DMS153 treated with DMSO at 0.1 percent for 48 hours (cell line): ENCODE measurements at regions not wholly inside any gene's neighbourhood (a gene's known extent, or its start where the extent isn't known, plus 50 kb on each side); places are given as distances from the start of the nearest gene placed in this dataset.
"Not testable (repeated sequence)": the region's sequence is repeated elsewhere in the genome, so short reads cannot be mapped to it uniquely, and the experiment has no call there.

Experiments
- DNase-seq: peaks from one replicate; lab custom pipeline; 2025; ENCODE audit not compliant: unreplicated experiment; lab: John Stamatoyannopoulos, UW

DNA sequence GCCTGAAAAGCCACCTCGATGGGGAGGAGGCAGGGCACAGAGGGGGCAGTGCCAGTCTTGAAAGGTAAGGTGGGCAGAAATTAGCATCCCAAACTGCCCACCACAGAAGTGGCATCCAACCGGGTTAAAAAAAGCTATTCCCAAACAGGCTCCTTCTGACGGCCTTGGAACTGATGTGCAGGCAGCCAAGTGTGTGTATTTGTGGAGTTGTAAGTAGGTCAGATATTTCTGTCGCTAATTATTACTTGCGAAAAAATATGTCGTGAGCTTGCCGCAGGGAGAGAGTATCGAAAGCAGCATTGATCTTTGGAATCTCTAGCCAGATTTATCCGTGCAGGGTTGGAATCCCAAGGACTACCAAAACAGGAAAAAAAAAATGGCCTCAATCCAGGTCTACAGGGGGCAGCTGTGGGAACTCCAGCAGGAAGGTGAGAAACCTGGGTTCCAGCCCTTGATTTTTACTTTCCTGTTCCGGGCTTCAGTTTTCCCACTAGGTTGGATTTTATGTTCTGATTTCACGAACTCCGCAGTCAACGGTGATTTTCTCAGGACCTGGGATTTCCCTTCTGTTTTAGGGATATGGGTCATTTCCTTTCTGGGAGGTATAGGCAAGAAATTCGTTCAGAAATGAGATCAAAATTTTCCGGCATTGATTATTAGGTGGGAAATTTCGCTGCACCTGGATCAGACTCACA, 200.8 kb downstream of the RGS3 start:
- no peak for DNase-seq

DNA sequence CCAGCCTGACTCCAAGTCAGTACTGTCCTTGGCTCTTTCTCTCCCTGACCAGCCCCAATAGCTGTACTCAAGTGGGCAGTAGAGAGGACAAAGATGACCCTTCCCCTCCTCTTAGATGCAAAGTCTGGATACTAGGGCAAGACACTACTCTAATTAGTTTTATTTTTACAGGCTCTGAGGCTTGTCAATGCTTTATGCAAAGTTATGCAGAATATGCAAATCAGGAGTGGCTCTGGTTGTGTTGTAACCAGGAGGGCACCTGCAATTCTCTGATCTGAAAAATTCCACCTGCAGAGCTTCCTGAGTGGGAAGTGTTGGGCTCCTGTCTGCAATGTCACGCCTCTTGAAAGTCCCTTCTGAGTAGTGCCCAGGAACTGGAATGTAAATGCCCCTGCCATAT, 201.5 kb downstream of the RGS3 start:
- no peak for DNase-seq

DNA sequence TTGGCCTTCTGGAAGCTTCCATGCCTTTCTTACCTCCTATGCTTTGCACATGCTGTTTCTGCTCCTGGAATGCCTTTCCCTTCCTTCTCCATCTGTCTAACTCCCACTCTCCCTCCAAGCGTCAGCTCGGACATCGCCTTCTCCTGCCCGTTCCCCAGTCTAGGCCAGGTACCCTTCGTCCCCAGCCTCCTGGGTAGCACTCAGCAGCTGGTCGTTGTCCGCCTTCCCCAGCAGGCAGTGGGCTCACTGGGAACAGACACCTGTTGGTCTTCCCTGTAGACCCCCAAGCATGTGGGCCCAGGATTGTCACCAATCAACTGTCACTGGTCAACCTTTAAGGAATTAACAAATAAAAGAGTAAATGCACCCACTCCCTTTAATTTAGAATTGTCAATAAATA, 202.2 kb downstream of the RGS3 start:
- DNase-seq = no peak

DNA sequence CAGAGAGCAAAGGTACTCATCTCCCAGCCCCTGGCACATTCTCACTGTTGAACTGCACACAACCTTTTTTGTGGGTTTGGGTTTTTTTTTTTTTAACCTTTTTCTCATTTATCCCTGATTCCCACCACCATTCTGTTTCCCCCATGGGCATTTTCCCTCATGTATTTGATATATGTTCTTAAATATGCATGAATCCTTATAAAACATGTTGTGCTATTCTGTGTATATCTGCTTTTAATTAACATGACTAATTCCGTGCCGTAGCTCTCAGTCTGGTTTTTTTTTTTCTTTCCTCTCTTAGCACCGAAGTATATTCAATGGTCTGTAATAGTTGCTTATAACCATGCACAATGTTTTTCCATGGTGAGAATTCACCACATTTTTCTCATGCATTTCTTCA, 204.5 kb downstream of the RGS3 start:
- no peak for DNase-seq

GRCh38 chr9:113669522-113670115, 206.1 kb downstream of the RGS3 start:
- no peak for DNase-seq

GRCh38 chr9:113673726-113674125, 202.4 kb upstream of the ZNF618 start:
- no peak for DNase-seq

- no peak for DNase-seq
These were observed 201.7 kb upstream of the ZNF618 start for GRCh38 chr9:113674436-113674835.

DNA sequence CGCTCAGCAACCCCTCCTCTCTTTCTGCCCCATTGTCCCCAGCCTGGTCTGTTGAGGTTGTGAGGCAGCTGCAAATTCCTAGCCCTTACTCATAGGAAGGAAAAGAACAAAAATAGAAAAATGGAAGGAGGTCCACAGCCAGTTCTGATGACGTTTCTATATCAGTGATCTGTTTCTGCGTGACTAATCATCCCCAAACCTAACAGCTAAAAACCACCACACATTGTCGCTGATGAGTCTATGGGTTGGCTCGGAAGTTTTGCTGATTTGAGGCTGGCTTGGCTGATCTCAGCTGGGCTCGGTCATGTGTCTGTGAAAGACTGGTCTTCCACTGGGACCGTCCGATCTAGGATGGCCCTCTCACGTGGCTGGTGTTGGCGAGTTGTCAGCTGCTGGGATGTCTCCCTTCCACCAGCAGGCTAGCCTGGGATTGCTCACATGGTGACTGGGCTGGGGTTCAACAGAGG, 200.6 kb upstream of the ZNF618 start:
- DNase-seq = no peak

DNA sequence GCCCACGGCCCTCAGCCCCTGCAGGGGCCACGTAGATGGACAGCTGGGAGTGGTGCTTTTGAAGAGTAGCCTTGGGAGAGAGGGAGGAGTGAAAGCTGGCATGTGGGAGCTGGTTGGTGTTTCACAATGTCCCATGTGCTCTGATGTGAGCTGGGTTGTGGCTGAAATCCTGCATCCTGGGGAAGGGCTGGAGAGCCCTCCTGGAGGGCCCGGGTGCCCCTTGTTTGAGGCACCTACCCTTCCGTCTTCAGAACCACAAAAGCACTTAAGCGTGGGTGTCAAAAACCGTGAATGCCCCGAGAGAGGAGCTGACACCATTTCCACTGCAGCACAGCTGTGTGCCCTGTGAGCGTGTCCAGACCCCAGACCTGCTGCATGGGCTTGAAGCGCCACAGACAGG, 199.1 kb upstream of the ZNF618 start:
- no peak for DNase-seq

DNA sequence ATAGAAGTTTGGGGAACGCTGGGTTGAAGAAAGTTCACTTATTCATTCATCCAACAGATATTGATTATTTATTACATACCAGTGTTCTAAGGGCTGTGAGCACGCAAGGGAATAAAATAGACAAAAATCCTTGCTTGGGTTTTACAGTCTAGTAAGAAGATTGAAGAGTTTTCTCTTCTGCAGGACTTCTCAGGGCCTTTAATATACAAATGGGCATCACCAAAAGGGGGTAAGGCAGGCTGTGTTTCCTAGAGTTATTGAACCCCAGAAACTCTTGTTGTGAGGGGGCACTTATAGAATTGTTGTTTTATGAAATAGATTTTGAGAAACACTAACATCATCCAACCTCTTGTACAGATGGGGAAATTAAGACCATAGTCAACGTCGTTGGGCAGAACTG, 198.5 kb upstream of the ZNF618 start:
- no peak for DNase-seq

GRCh38 chr9:113678119-113678858, 197.8 kb upstream of the ZNF618 start:
- no peak for DNase-seq

DNA sequence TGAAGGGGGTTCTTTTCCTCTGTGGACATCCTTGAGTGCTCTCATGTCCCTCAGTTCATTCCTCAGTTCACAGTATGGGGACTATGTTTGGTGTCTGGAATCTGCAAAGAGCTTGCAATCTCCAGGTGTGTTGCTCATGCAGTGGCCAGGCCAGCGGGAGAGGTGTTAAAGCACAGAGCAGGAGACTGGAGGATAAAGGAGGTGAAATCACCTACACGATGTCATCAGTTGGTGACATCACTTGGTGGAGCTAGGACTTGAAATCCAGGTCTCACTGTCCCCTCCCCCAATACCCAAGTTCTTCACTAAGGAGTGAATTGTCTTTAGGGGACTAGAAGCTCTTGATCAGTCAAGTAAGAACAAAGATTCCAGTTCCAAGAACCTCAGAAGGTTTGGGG, 197.3 kb upstream of the ZNF618 start:
- DNase-seq = no peak

GRCh38 chr9:113682297-113682771, 193.8 kb upstream of the ZNF618 start:
- peak; percentile 34 for DNase-seq

GRCh38 chr9:113685636-113686035, 190.5 kb upstream of the ZNF618 start:
- DNase-seq = not testable (repeated sequence)

- no peak for DNase-seq
These were observed 188.9 kb upstream of the ZNF618 start for GRCh38 chr9:113687107-113687679.

DNA sequence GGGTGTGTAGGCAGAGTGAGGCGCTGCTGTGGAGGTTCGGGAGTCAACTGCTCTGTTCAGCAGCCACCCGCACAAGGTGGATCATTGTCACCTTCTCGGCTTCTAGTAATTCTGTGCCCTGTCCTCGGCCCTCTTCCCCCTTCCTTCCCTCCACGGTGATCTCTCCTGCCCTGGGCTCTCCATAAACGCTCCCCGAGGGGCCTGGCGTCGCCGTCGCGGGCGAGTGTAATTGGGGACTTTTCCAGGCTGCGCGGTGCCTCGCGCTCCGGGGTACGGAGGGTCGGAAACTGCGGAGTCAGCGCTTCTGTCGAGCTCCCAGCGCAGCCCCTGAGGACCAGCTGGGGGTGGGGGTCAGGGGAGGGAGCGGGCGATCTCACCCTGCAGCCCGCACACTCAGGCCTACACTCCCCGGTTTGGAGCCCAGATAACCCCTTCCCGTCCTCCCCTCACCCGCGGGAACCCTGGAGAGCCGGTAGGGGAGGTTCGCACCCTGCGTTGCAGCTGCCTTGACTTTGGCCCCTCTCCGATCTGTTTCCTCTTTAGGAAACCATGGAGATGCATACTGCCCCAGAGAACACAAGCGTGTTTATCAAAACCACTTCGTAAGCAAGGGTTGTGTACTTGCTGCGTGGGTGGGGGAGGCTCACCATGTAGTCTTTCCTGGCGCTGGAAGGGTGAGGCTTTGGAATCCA, 188.3 kb upstream of the ZNF618 start:
- peak; percentile 1 for DNase-seq

GRCh38 chr9:113690055-113690740, 185.9 kb upstream of the ZNF618 start:
- DNase-seq = no peak

GRCh38 chr9:113692256-113692655, 183.9 kb upstream of the ZNF618 start:
- DNase-seq = no peak

DNA sequence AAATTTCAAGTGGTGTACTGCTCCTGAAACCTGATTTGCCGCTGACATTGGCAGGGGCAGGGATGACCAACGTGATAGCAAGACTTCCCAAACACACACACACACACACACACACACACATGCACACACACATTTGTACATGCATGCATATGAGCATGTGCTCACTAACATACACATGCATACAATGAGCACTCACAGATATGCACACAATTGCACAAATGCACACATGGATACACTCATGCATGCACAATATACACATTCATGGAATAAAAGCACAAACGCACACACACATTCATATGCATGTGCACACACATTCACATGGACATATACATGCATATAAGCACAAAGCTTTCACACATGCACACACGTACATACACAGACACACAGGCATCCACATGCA, 181.2 kb upstream of the ZNF618 start:
- no peak for DNase-seq

DNA sequence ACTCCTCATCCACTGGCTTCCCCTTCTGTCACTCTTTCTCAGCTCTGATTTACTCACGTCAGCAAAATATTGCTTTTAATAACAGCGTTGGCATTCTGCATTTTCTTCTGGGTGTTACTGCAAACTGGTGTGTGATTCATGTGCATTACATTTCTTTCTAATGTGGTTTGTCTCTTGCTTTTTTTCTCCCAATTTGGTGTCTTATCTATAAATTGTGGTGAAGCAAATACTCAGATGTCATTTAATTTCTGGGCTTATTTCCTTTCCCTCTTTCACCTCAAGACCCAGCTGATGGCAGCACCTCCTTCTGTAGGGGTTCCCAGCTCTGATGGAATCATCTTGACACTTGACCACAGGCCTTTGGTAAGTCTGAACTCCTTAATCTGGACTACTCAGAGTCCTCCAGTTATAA, 180.7 kb upstream of the ZNF618 start:
- DNase-seq = no peak

GRCh38 chr9:113695901-113696300, 180.2 kb upstream of the ZNF618 start:
- no peak for DNase-seq
